ENCODE measurements at regions not wholly inside any gene's neighbourhood (a gene's known extent, or its start where the extent isn't known, plus 50 kb on each side); places are given as distances from the start of the nearest gene placed in this dataset.
"Not testable (repeated sequence)": the region's sequence is repeated elsewhere in the genome, so short reads cannot be mapped to it uniquely, and the experiment has no call there.

DNA sequence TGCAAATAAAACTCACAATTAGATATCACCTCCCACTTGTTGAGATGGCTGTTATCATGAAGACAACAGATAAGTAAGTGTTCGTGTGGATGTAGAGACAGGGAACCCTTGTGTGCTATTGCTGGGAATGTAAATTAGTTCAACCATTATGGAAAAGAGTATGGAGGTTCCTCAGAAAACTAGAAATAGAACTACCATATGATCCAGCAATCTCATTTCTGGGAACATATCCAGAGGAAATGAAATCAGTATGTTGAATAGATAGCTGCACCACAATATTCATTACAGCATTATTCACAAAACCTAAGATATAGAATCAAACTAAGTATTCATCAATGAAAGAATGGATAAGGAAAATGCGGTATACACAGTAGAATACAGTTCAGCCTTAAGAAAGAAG is 418.7 kb upstream of the CNTN6 start:
- FAIRE-seq, result no peak

DNA sequence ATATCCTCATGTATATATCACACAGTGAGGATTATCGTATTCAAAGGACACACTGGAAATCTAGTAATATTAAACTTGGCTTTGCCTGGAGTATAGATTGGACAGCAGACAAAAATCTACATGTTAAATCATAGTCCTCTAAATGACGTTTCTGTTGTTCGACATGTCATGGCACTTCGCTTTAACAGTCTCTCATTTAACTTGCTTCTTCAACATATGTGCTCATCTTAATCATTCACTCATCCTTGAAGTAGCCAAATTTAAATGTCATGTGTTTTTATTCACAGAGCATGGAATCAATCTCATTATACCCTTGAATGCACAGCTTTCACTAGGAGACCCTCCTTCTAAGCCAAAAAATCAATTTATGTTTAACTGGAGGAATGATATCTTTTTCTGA is 417.0 kb upstream of the CNTN6 start:
- no peak for FAIRE-seq

- no peak for FAIRE-seq
These were observed 409.1 kb upstream of the CNTN6 start for GRCh38 chr3:683770-684169.

GRCh38 chr3:690770-691169 is 402.1 kb upstream of the CNTN6 start:
- FAIRE-seq, result no peak

DNA sequence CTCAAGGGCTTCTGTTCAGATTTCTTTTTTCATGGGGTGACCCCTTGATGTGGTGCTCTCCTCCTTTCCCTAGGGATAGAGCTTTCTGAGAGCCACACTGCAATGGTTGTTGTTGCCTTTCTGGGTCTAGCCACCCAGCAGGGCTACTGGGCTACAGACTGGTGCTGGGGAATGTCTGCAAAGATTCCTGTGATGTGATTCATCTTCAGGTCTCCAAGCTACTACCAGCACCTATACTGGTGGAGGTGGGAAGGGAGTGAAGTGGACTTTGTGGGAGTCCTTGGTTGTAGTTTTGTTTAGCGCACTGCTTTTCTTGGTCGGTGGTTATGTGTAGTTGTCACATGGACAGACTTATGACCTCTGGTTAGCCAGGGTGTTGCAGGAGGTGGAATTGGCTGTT is 392.3 kb upstream of the CNTN6 start:
- FAIRE-seq, result no peak

DNA sequence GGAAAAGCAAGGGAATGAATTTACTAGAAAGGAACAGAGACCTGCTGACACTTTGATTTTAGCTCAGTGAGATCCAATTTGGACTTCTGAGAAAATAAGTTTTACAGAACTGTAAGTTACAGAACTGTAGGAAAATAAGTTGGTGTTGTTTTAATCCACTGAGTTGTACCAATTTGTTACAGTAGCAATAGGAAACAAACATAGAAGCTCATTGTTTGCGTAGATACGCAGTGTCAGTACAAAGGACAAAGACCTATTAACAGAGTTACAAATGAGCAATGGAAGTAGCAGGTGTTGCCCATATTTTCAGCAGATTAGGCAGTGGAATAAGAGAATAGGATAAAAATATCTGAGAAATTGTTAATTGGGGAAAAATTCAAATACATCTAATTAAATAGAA is 385.8 kb upstream of the CNTN6 start:
- no peak for FAIRE-seq

DNA sequence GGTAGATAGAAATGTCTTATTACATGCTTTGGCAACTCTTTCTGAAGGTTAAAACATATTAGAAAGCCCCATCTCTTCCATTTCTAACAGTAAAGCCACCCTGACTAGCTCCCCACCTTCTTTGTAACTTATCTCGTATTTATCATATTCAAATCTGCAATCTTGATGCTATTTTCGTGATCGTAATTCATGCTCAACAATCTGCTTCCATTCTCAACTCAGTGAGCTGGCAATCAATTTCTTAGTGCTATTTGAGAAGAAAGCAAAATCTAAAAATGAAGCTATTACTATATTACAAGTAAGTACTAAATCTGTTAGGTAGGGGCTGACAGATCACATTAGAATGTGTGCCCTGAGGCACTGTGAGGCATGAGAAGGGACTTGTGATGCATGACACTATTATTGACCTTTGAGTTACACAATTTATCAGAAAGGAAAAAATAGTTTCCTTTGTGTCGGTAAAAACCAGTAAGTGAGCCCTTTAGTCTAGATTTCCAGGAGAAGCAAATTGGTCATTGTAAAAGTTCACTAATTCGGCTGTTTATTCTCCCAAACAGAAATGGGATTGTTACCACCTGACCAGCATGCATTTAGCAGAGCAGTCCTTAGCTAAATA is 379.7 kb upstream of the CNTN6 start:
- FAIRE-seq, result no peak

GRCh38 chr3:713947-714620 is 378.7 kb upstream of the CNTN6 start:
- no peak for FAIRE-seq

DNA sequence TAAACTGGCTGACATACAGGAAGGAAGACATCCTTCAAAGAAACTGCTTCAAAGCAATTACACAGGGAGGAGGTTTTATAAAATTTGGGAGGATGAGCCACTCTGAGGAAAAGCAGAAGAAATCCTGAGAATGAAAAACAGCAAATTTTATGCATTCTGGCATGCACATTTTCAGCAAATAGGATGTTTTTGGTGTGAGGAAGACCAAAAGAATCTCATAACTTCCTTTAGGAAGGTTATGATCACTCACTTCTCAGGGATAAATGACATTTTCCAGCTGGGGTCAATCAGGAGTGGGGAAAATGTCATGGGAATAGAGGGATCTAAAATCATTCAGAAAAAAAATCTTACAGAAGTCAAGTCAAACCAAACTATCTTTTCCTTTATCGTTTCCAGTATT is 371.7 kb upstream of the CNTN6 start:
- no peak for FAIRE-seq

GRCh38 chr3:732326-732928 is 360.4 kb upstream of the CNTN6 start:
- FAIRE-seq, result no peak

DNA sequence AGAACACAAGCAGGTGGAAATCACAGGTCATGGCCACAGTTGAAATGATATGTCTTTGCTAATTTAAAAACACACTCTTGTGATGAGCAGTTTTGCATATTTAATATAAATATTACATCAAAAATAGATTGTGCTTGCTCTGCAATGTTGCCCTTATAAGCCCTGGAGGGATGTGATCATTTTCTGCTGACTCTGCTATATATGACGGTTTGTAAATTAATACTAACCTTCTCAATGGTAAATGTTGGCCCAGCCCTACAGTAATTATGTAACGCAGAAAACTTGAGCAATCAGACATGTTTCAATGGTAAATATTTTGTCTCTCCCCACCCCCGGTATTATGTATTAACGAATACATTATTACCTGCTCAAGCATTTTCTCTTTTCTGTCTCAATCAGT is 359.5 kb upstream of the CNTN6 start:
- FAIRE-seq, result no peak

DNA sequence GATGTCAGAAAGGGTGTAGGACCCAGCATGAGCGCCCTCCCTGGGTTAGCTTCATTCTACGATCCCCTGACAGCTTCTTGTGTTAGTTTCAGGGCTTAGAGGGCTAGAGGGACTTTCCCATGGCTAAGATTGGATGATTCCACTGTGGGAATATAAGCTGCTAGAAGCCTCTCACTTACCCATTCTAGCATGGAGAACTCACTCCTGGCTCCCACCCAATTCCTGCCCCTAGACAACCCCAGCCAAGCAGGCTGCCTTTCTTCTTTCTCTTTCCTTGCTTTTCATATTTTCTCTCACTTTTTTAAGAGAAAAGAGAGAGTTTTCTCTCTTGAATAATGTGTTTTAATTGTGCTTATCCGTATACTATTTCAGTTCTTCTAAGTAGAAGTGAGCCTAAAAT is 335.1 kb upstream of the CNTN6 start:
- no peak for FAIRE-seq

DNA sequence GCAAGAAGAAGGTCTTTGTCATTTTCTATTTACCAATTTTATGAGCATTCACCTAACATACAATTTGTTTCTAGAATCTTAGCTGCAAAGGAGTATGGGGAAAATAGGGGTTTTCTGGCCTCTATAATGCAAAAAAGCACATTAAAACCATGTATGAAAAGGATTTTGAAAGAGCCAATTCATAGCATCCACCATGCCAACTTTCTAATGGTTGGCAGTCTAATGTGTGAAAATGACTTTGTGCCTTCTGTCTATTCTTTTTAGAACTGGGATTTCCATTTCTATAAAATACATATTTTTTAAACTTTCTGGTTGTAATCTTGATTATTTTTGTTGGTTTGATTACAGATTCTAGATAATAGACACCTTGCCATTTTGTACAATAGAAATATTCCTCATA is 333.7 kb upstream of the CNTN6 start:
- no peak for FAIRE-seq

- not testable (repeated sequence) for FAIRE-seq
These were observed 319.4 kb upstream of the CNTN6 start for GRCh38 chr3:773433-773832.

- no peak for FAIRE-seq
These were observed 317.5 kb upstream of the CNTN6 start for GRCh38 chr3:775178-775880.

GRCh38 chr3:780505-780904 is 312.3 kb upstream of the CNTN6 start:
- no peak for FAIRE-seq

DNA sequence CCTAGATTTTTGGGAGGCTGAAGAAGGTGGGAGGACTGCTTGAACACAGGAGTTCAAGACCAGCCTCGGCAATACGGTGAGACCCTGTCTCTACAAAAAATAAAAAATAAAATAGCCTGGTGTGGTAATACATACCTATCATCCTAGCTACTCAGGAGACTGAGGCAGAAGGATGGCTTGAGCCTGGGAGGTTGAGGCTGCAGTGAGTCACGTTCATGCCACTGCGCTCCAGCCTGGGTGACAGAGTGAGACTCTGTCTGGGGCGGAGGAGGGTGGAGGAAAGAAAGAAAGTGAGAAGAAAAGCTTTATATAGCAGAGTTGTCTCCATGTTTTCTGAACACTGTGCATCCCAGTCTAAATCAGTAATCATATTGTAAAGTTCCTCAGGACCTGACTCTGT is 301.4 kb upstream of the CNTN6 start:
- FAIRE-seq, result no peak

- FAIRE-seq, result no peak
These were observed 300.2 kb upstream of the CNTN6 start for GRCh38 chr3:792630-793029.

DNA sequence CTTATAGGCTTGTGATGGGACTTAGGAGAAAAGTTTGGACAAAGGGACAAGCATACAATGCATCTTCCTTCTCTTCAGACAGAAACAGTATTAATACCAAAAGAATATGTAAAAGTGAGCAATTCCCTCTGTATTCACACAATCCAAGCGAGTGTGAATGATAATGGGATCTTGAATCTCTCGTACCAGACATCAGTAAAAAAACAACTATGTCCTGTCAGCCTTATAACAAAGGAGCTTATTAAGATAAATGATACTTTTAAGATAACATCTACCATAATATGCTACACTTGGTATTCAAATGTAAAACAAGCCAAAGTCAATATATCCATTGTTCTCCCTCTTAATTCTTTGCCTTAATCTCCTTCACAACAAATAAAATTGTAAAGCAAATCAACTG is 288.6 kb upstream of the CNTN6 start:
- no peak for FAIRE-seq

DNA sequence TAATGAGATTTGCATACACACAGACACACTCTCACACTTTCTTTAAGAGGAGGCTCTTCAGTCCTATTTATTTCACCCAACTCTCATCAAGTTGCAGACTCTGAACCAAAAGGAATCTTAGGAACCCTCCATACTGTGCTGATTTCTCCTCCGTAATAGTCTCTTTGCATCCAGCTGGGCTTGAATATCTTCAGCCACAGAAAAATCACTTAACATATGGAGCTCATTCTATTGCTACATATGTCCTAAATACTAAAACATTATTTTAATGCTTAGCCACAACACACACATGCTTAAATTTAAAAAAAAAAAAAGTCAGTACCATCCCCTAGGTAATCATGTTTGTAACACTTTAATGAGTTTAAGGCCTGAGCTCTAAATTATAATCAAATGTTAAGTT is 287.5 kb upstream of the CNTN6 start:
- FAIRE-seq, result no peak

GRCh38 chr3:806006-806405 is 286.8 kb upstream of the CNTN6 start:
- FAIRE-seq, result no peak

DNA sequence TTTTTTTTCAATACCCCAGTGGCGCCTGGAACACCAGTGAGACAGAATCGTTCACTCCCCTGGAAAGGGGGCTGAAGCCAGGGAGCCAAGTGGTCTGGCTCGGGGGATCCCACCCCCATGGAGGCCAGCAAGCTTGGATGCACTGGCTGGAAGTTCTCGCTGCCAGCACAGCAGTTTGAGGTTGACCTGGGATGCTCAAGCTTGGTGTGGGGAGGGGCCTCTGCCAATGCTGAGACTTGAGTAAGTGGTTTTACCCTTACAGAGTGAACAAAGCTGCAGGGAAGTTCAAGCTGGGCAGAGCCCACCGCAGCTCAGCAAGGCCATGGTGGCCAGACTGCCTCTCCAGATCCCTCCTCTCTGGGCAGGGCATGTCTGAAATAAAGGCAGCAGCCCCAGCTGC is 276.2 kb upstream of the CNTN6 start:
- FAIRE-seq, result no peak

- no peak for FAIRE-seq
These were observed 258.1 kb upstream of the CNTN6 start for GRCh38 chr3:834679-835078.

- no peak for FAIRE-seq
These were observed 257.7 kb upstream of the CNTN6 start for GRCh38 chr3:835096-835495.
